ENCODE measurements at regions not wholly inside any gene's neighbourhood (a gene's known extent, or its start where the extent isn't known, plus 50 kb on each side); places are given as distances from the start of the nearest gene placed in this dataset.

DNA sequence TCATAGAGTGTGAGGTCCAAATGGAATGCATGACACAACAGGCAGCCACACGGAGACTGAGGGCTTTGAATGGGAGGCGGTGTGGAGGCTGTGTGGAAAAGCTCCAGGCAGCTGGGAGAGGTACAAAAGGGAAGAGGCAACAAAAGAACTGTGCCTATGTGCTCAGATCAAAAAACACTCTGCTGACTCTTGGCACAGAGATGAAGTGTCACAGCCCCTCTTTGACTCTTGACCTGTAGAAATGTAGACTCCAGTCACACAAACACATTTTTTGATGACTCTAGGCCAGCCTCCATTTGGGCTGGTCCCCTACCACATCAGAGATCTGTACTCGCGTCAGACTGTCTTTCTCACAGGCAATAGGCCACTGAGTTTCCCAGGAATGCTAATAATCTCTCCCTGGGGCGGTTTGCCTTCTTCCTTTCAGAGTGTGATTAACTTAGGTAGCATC lies 456.0 kb downstream of the TUSC7 start:
- Histone ChIP-seq H3K4me2 (no peak overlapping the region), H3K4me1 (ENCODE audit: low read depth, poor library complexity, severe bottlenecking) (no peaks in the 10 kb centered on the region), H2AFZ (ENCODE audit: low read depth) (no peak overlapping the region), H3K27me3 (ENCODE audit: insufficient read depth, low read depth) (no peaks in the 10 kb centered on the region), H3K27ac (no peak overlapping the region), H4K20me1 (ENCODE audit: insufficient read depth) (no peaks in the 10 kb centered on the region), H3K36me3 (ENCODE audit: insufficient read depth) (no peaks in the 10 kb centered on the region), H3K4me3 (IDR thresholded peaks at IDR 0.05; ENCODE audit: insufficient read depth, low read depth, low read length) (no peak overlapping the region), H3K9ac (no peak overlapping the region), H3K79me2 (ENCODE audit: insufficient read depth, low read depth) (no peaks in the 10 kb centered on the region)
- TF ChIP-seq, protein P1, sequence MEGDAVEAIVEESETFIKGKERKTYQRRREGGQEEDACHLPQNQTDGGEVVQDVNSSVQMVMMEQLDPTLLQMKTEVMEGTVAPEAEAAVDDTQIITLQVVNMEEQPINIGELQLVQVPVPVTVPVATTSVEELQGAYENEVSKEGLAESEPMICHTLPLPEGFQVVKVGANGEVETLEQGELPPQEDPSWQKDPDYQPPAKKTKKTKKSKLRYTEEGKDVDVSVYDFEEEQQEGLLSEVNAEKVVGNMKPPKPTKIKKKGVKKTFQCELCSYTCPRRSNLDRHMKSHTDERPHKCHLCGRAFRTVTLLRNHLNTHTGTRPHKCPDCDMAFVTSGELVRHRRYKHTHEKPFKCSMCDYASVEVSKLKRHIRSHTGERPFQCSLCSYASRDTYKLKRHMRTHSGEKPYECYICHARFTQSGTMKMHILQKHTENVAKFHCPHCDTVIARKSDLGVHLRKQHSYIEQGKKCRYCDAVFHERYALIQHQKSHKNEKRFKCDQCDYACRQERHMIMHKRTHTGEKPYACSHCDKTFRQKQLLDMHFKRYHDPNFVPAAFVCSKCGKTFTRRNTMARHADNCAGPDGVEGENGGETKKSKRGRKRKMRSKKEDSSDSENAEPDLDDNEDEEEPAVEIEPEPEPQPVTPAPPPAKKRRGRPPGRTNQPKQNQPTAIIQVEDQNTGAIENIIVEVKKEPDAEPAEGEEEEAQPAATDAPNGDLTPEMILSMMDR (conservative IDR thresholded peaks at IDR 0.05; ENCODE audit: low read depth, low read length), result no peak

DNA sequence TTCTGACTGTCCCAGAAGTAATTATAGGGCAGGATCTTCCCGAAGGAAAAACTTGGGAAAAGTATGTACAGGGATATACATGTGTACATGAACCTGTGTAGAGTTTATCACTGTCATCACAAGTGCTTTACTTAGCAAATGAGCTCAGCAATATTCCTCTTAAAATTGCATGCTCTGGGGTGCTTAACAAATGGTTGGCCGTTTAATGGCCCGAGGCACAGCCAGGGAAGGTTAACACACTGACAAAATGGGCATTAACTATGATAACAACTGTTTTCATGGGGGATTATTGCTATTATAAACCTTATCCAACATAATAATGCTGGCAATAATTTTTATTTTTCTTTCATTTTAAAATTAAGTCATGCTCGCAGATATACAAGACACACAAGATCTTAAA lies 459.3 kb downstream of the TUSC7 start:
- H3K36me3 ChIP-seq (ENCODE audit: insufficient read depth), result no peaks in the 10 kb centered on the region
- no peak overlapping the region for H3K9ac ChIP-seq
- no peaks in the 10 kb centered on the region for H3K4me1 ChIP-seq (ENCODE audit: low read depth, poor library complexity, severe bottlenecking)
- TF ChIP-seq, protein P1 (conservative IDR thresholded peaks at IDR 0.05; ENCODE audit: low read depth, low read length), result no peak
- no peak overlapping the region for H3K4me3 ChIP-seq (IDR thresholded peaks at IDR 0.05; ENCODE audit: insufficient read depth, low read depth, low read length)
- no peak overlapping the region for H3K4me2 ChIP-seq
- H4K20me1 ChIP-seq (ENCODE audit: insufficient read depth), result no peaks in the 10 kb centered on the region
- H3K79me2 ChIP-seq (ENCODE audit: insufficient read depth, low read depth), result no peaks in the 10 kb centered on the region
- H3K27me3 ChIP-seq (ENCODE audit: insufficient read depth, low read depth), result no peaks in the 10 kb centered on the region
- no peak overlapping the region for H2AFZ ChIP-seq (ENCODE audit: low read depth)
- H3K27ac ChIP-seq, result no peak overlapping the region

DNA sequence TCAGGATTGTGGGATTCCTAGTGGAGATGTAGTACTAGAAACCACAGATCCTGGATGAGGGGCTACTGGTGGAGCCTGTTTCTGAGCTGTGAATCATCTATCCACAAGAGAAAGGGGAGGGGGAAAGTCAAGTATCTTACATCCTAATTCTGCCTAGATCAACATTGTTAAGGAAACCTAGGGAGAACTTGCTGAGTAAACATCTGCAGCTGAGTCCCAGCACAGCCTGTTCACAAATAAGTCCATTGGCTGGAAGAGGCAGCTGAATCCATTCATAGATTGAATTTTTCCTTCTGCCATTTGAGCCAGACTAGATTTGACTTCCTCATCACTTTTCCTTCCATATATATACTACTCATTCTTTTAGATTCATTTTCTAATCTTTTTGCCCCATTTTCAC lies 460.5 kb downstream of the TUSC7 start:
- Histone ChIP-seq H3K4me3 (IDR thresholded peaks at IDR 0.05; ENCODE audit: insufficient read depth, low read depth, low read length) (no peak overlapping the region), H4K20me1 (ENCODE audit: insufficient read depth) (no peaks in the 10 kb centered on the region), H3K27ac (no peak overlapping the region), H3K4me2 (no peak overlapping the region), H3K79me2 (ENCODE audit: insufficient read depth, low read depth) (no peaks in the 10 kb centered on the region), H3K4me1 (ENCODE audit: low read depth, poor library complexity, severe bottlenecking) (no peaks in the 10 kb centered on the region), H3K36me3 (ENCODE audit: insufficient read depth) (no peaks in the 10 kb centered on the region), H3K27me3 (ENCODE audit: insufficient read depth, low read depth) (no peaks in the 10 kb centered on the region), H2AFZ (ENCODE audit: low read depth) (no peak overlapping the region), H3K9ac (no peak overlapping the region)
- TF ChIP-seq, protein P1 (conservative IDR thresholded peaks at IDR 0.05; ENCODE audit: low read depth, low read length), result no peak

DNA sequence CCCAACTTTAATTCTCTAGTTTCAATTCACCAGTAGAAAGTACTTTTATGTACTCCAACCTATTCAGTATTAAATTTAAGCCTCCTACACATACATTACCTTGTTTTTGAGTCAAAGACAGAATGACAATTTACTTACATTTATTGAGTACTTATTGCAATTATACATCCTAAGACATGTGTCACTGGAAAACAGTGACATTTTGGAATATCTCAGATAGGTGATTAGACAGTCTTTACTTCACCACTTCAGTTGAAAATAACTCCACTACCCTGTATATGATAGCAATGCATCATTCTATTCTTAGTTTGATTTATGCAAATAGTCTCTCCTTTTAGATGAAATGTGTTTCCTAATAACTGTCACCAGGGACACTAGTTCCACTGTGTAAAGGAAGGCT lies 461.5 kb downstream of the TUSC7 start:
- H3K79me2 ChIP-seq (ENCODE audit: insufficient read depth, low read depth), result no peaks in the 10 kb centered on the region
- H3K4me3 ChIP-seq (IDR thresholded peaks at IDR 0.05; ENCODE audit: insufficient read depth, low read depth, low read length), result no peak overlapping the region
- TF ChIP-seq, protein P1 (conservative IDR thresholded peaks at IDR 0.05; ENCODE audit: low read depth, low read length), result no peak
- no peak overlapping the region for H3K9ac ChIP-seq
- H3K36me3 ChIP-seq (ENCODE audit: insufficient read depth), result no peaks in the 10 kb centered on the region
- no peak overlapping the region for H2AFZ ChIP-seq (ENCODE audit: low read depth)
- no peak overlapping the region for H3K4me2 ChIP-seq
- no peaks in the 10 kb centered on the region for H4K20me1 ChIP-seq (ENCODE audit: insufficient read depth)
- no peaks in the 10 kb centered on the region for H3K27me3 ChIP-seq (ENCODE audit: insufficient read depth, low read depth)
- H3K27ac ChIP-seq, result no peak overlapping the region
- no peaks in the 10 kb centered on the region for H3K4me1 ChIP-seq (ENCODE audit: low read depth, poor library complexity, severe bottlenecking)

Data from KMS-11 (cell line).